OCI-LY1 (cell line): ENCODE measurements at regions not wholly inside any gene's neighbourhood (a gene's known extent, or its start where the extent isn't known, plus 50 kb on each side); places are given as distances from the start of the nearest gene placed in this dataset.

Experiments used
- EZH2 ChIP-seq: fragments of 200-600 bp; sonication (generic), shearing (Covaris generic); IDR thresholded peaks from 2 replicates; pipeline ENCODE4 v1.8.0; 2017; ENCODE audit warnings: borderline replicate concordance, mixed run types, mild to moderate bottlenecking, antibody characterized with exemption, low read length, moderate library complexity, mixed read lengths
- TF ChIP-seq, protein P1 (sequence below): fragments of 200-600 bp; sonication (generic), shearing (Covaris generic); IDR thresholded peaks from 2 replicates; pipeline ENCODE4 v1.5.1; 2017; ENCODE audit warnings: mild to moderate bottlenecking, antibody characterized with exemption, low read length, moderate library complexity, mixed read lengths

- TF ChIP-seq, protein P1, sequence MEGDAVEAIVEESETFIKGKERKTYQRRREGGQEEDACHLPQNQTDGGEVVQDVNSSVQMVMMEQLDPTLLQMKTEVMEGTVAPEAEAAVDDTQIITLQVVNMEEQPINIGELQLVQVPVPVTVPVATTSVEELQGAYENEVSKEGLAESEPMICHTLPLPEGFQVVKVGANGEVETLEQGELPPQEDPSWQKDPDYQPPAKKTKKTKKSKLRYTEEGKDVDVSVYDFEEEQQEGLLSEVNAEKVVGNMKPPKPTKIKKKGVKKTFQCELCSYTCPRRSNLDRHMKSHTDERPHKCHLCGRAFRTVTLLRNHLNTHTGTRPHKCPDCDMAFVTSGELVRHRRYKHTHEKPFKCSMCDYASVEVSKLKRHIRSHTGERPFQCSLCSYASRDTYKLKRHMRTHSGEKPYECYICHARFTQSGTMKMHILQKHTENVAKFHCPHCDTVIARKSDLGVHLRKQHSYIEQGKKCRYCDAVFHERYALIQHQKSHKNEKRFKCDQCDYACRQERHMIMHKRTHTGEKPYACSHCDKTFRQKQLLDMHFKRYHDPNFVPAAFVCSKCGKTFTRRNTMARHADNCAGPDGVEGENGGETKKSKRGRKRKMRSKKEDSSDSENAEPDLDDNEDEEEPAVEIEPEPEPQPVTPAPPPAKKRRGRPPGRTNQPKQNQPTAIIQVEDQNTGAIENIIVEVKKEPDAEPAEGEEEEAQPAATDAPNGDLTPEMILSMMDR = no peak
- no peak for TF ChIP-seq EZH2
These were observed 195.4 kb downstream of the C16orf95 start for GRCh38 chr16:87121816-87122215.
